ENCODE measurements at regions not wholly inside any gene's neighbourhood (a gene's known extent, or its start where the extent isn't known, plus 50 kb on each side); places are given as distances from the start of the nearest gene placed in this dataset.

- H3K9me3 ChIP-seq (ENCODE audit: low read depth): no peaks in the 10 kb centered on the region
- H3K9me3 Mint-ChIP-seq: no peaks in the 10 kb centered on the region
- DNase-seq (ENCODE audit: low spot score): no peak
- H3K4me3 ChIP-seq: no peak overlapping the region
- H3K79me2 ChIP-seq (ENCODE audit: low read depth): no peaks in the 10 kb centered on the region
- no peak overlapping the region for H3K9ac ChIP-seq
- no peaks in the 10 kb centered on the region for H3K4me1 ChIP-seq
- no peak overlapping the region for H3K4me2 ChIP-seq
- no peaks in the 10 kb centered on the region for H3K27me3 Mint-ChIP-seq (ENCODE audit: insufficient read depth, low read depth)
- no peak overlapping the region for H3K27ac Mint-ChIP-seq
- H4K20me1 ChIP-seq (ENCODE audit: low read depth): no peaks in the 10 kb centered on the region
- no peaks in the 10 kb centered on the region for H3K36me3 Mint-ChIP-seq
- no peak overlapping the region for H3K4me3 Mint-ChIP-seq
- H3K27ac ChIP-seq: no peak overlapping the region
- H3F3A ChIP-seq (ENCODE audit: low read depth): no peaks in the 10 kb centered on the region
- TF ChIP-seq CTCF (IDR thresholded peaks at IDR 0.05): no peak
- no peak for TF ChIP-seq EZH2 (IDR thresholded peaks at IDR 0.05)
- no peak for TF ChIP-seq EZH2phosphoT487 (IDR thresholded peaks at IDR 0.05)
- H3K27me3 ChIP-seq: no peaks in the 10 kb centered on the region
- H3K36me3 ChIP-seq: no peaks in the 10 kb centered on the region
- no peaks in the 10 kb centered on the region for H3K4me1 Mint-ChIP-seq
- H2AFZ ChIP-seq (replicated peaks): no peak overlapping the region
Measured at GRCh38 chr17:54536306-54536705, 364.3 kb upstream of the TOM1L1 start.

GRCh38 chr17:54537656-54538055, 363.0 kb upstream of the TOM1L1 start:
- H3K9me3 Mint-ChIP-seq: no peaks in the 10 kb centered on the region
- no peaks in the 10 kb centered on the region for H3K9me3 ChIP-seq (ENCODE audit: low read depth)
- no peaks in the 10 kb centered on the region for H3K79me2 ChIP-seq (ENCODE audit: low read depth)
- TF ChIP-seq EZH2phosphoT487 (IDR thresholded peaks at IDR 0.05) (no peak), CTCF (IDR thresholded peaks at IDR 0.05) (no peak), EZH2 (IDR thresholded peaks at IDR 0.05) (no peak)
- no peak overlapping the region for H3K27ac Mint-ChIP-seq
- DNase-seq (ENCODE audit: low spot score): no peak
- no peaks in the 10 kb centered on the region for H3K27me3 ChIP-seq
- H3K36me3 ChIP-seq: no peaks in the 10 kb centered on the region
- H3K4me2 ChIP-seq: no peak overlapping the region
- H3F3A ChIP-seq (ENCODE audit: low read depth): no peaks in the 10 kb centered on the region
- H3K27me3 Mint-ChIP-seq (ENCODE audit: insufficient read depth, low read depth): no peaks in the 10 kb centered on the region
- no peaks in the 10 kb centered on the region for H3K4me1 Mint-ChIP-seq
- no peaks in the 10 kb centered on the region for H3K4me1 ChIP-seq
- no peak overlapping the region for H2AFZ ChIP-seq (replicated peaks)
- H3K9ac ChIP-seq: no peak overlapping the region
- H3K36me3 Mint-ChIP-seq: no peaks in the 10 kb centered on the region
- H3K4me3 ChIP-seq: no peak overlapping the region
- no peaks in the 10 kb centered on the region for H4K20me1 ChIP-seq (ENCODE audit: low read depth)
- H3K27ac ChIP-seq: no peak overlapping the region
- no peak overlapping the region for H3K4me3 Mint-ChIP-seq

- Histone ChIP-seq H4K20me1 (ENCODE audit: low read depth) (no peaks in the 10 kb centered on the region), H2AFZ (replicated peaks) (peak overlapping the region; percentile 30), H3K9ac (no peak overlapping the region), H3F3A (ENCODE audit: low read depth) (no peaks in the 10 kb centered on the region), H3K4me3 (no peak overlapping the region), H3K9me3 (ENCODE audit: low read depth) (no peaks in the 10 kb centered on the region), H3K27me3 (no peaks in the 10 kb centered on the region), H3K4me2 (no peak overlapping the region), H3K36me3 (no peaks in the 10 kb centered on the region), H3K27ac (no peak overlapping the region), H3K4me1 (no peaks in the 10 kb centered on the region), H3K79me2 (ENCODE audit: low read depth) (no peaks in the 10 kb centered on the region)
- Mint-ChIP-seq H3K27me3 (ENCODE audit: insufficient read depth, low read depth) (no peaks in the 10 kb centered on the region), H3K4me1 (no peaks in the 10 kb centered on the region), H3K27ac (no peak overlapping the region), H3K9me3 (no peaks in the 10 kb centered on the region), H3K4me3 (no peak overlapping the region), H3K36me3 (no peaks in the 10 kb centered on the region)
- TF ChIP-seq EZH2phosphoT487 (IDR thresholded peaks at IDR 0.05) (no peak), CTCF (IDR thresholded peaks at IDR 0.05) (peak; percentile 46), EZH2 (IDR thresholded peaks at IDR 0.05) (no peak)
- DNase-seq (ENCODE audit: low spot score): peak; percentile 63
Measured at GRCh38 chr17:54544249-54544648, 356.4 kb upstream of the TOM1L1 start.

- Mint-ChIP-seq H3K9me3 (peaks cover 2% of the 10 kb centered on the region), H3K4me1 (no peaks in the 10 kb centered on the region), H3K27ac (no peak overlapping the region), H3K4me3 (no peak overlapping the region), H3K36me3 (no peaks in the 10 kb centered on the region), H3K27me3 (ENCODE audit: insufficient read depth, low read depth) (no peaks in the 10 kb centered on the region)
- Histone ChIP-seq H3K4me1 (no peaks in the 10 kb centered on the region), H3F3A (ENCODE audit: low read depth) (no peaks in the 10 kb centered on the region), H3K27me3 (no peaks in the 10 kb centered on the region), H3K9ac (no peak overlapping the region), H3K27ac (no peak overlapping the region), H2AFZ (replicated peaks) (no peak overlapping the region), H3K4me2 (no peak overlapping the region), H3K9me3 (ENCODE audit: low read depth) (no peaks in the 10 kb centered on the region), H3K36me3 (no peaks in the 10 kb centered on the region), H3K79me2 (ENCODE audit: low read depth) (no peaks in the 10 kb centered on the region), H3K4me3 (no peak overlapping the region), H4K20me1 (ENCODE audit: low read depth) (no peaks in the 10 kb centered on the region)
- no peak for DNase-seq (ENCODE audit: low spot score)
- TF ChIP-seq CTCF (IDR thresholded peaks at IDR 0.05): no peak
- TF ChIP-seq EZH2 (IDR thresholded peaks at IDR 0.05): no peak
- no peak for TF ChIP-seq EZH2phosphoT487 (IDR thresholded peaks at IDR 0.05)
Measured at GRCh38 chr17:54559883-54560282, 340.8 kb upstream of the TOM1L1 start.

Data from neural progenitor cell (in vitro differentiated cells).